T-cell (primary cell): ENCODE measurements at regions not wholly inside any gene's neighbourhood (a gene's known extent, or its start where the extent isn't known, plus 50 kb on each side); places are given as distances from the start of the nearest gene placed in this dataset.

Experiments used
- ATAC-seq, 4 experiments: fragments of 200-7000 bp in 3 of 4; fragments of 150-1000 bp in 1 of 4; cut with Tn5 transposase; replicated peaks in 1 of 4; 1 replicate in 3 of 4; 2 replicates in 1 of 4; pipeline ENCODE4 v1.10.0; 2021; ENCODE audit warnings: moderate library complexity in 3 of 4, mild to moderate bottlenecking in 2 of 4, moderate number of reproducible peaks in 1 of 4
- CTCF ChIA-PET, 2 donors: fragments of 300-600 bp; sonication (Branson Sonifier 250); formaldehyde crosslinking; loops; one replicate each; lab custom pipeline; 2022; ENCODE audit warnings: antibody characterized with exemption in 2 of 2; lab: Charles Lee
- POLR2A ChIA-PET, 2 donors: fragments of 300-600 bp; sonication (Branson Sonifier 250); formaldehyde crosslinking; loops; one replicate each; lab custom pipeline; 2022; ENCODE audit warnings: antibody characterized with exemption in 2 of 2; lab: Charles Lee
- DNase-seq, 35 experiments: peaks; one replicate each; pipeline versions ENCODE4 v3.0.0 to v3.0.0-alpha.2; 2013 to 2023
- H3K27ac ChIP-seq: one replicate; pipeline ENCODE4 v1.5.1; 2013; ENCODE audit warnings: low read length
- H3K27me3 ChIP-seq, 2 experiments: replicated peaks in 1 of 2; 1 replicate in 1 of 2; 2 replicates in 1 of 2; pipeline versions ENCODE4 v1.6.1 to v1.7.0; 2013; ENCODE audit warnings: low read length in 1 of 2, mixed read lengths in 1 of 2; ENCODE audit not compliant: control insufficient read depth in 2 of 2, insufficient read depth in 2 of 2; ENCODE audit errors: extremely low read depth in 1 of 2
- H3K36me3 ChIP-seq, 2 donors: 1 replicate in 1 of 2; 2 replicates in 1 of 2; pipeline versions ENCODE4 v1.6.1 to v1.7.0; 2013; ENCODE audit warnings: low read length in 1 of 2; ENCODE audit not compliant: control insufficient read depth in 2 of 2, insufficient read depth in 1 of 2; ENCODE audit errors: extremely low read depth in 1 of 2
- H3K4me1 ChIP-seq, 2 experiments: 1 replicate in 1 of 2; 2 replicates in 1 of 2; pipeline versions ENCODE4 v1.6.1 to v1.7.0; 2013; ENCODE audit warnings: low read length in 2 of 2, mixed read lengths in 1 of 2; ENCODE audit not compliant: insufficient read depth in 2 of 2, control insufficient read depth in 1 of 2; ENCODE audit errors: extremely low read depth in 1 of 2
- H3K4me3 ChIP-seq, 2 donors: 1 replicate in 1 of 2; 2 replicates in 1 of 2; pipeline versions ENCODE4 v1.5.1 to v1.7.0; 2013; ENCODE audit warnings: mild to moderate bottlenecking in 2 of 2, low read length in 1 of 2, moderate library complexity in 1 of 2; ENCODE audit not compliant: control insufficient read depth in 1 of 2; ENCODE audit errors: extremely low read depth in 1 of 2
- H3K9me3 ChIP-seq: 2 replicates; pipeline ENCODE4 v1.7.0; 2013
- H3K27ac Mint-ChIP-seq, 2 donors: one replicate each; pipeline ENCODE4 v1.8.0; 2020 to 2021; ENCODE audit warnings: mild to moderate bottlenecking in 2 of 2, mixed read lengths in 2 of 2
- H3K27me3 Mint-ChIP-seq, 2 donors: one replicate each; pipeline ENCODE4 v1.8.0; 2021 to 2022; ENCODE audit warnings: mixed read lengths in 2 of 2
- H3K36me3 Mint-ChIP-seq: one replicate; pipeline ENCODE4 v1.8.0; 2021; ENCODE audit warnings: mixed read lengths
- H3K4me1 Mint-ChIP-seq, 3 donors: one replicate each; pipeline ENCODE4 v1.8.0; 2020 to 2022; ENCODE audit warnings: mixed read lengths in 3 of 3, mild to moderate bottlenecking in 1 of 3
- H3K4me3 Mint-ChIP-seq, 3 donors: one replicate each; pipeline ENCODE4 v1.8.0; 2020 to 2022; ENCODE audit warnings: mild to moderate bottlenecking in 3 of 3, mixed read lengths in 3 of 3, moderate library complexity in 3 of 3
- H3K9me3 Mint-ChIP-seq, 3 donors: one replicate each; pipeline ENCODE4 v1.8.0; 2020 to 2022; ENCODE audit warnings: mixed read lengths in 3 of 3
- WGBS: methylation state at CpG from one replicate; pipeline ENCODE4 v1.1.5; 2013; ENCODE audit warnings: missing lambda C conversion rate; ENCODE audit not compliant: insufficient coverage; 5-methylcytosine and 5-hydroxymethylcytosine counted together

- Histone ChIP-seq H3K27me3 (no peaks in the 10 kb centered on the region), H3K4me1 (peaks cover 27 to 30% of the 10 kb centered on the region in 2 experiments), H3K4me3 (no peak overlapping the region), H3K36me3 (no peaks in the 10 kb centered on the region), H3K27ac (no peak overlapping the region), H3K9me3 (no peaks in the 10 kb centered on the region)
- ChIA-PET CTCF (interaction anchor here in 1 of 2 donors (0.6 kb wide), 2 partner anchors 136 to 1220 kb away, joined by 5 to 7 read pairs; no protein-coding TSS in a partner anchor), POLR2A (interaction anchor here (0.6 to 0.7 kb wide), 2 partner anchors 366 to 1171 kb away, joined by 4 to 6 read pairs; no protein-coding TSS in a partner anchor)
- 90% methylated on average over 2 of the region's 5 CpGs for WGBS
- ATAC-seq (no peak), DNase-seq (no peak)
- Mint-ChIP-seq H3K27me3 (no peaks in the 10 kb centered on the region), H3K27ac (no peak overlapping the region), H3K4me3 (no peak overlapping the region), H3K36me3 (no peaks in the 10 kb centered on the region), H3K9me3 (peaks cover 0 to 5% (median 0%) of the 10 kb centered on the region in 3 donors), H3K4me1 (peaks cover 35 to 48% (median 45%) of the 10 kb centered on the region in 3 donors)
Observed at GRCh38 chr6:14270142-14270893, 152.7 kb downstream of the CD83 start.

DNA sequence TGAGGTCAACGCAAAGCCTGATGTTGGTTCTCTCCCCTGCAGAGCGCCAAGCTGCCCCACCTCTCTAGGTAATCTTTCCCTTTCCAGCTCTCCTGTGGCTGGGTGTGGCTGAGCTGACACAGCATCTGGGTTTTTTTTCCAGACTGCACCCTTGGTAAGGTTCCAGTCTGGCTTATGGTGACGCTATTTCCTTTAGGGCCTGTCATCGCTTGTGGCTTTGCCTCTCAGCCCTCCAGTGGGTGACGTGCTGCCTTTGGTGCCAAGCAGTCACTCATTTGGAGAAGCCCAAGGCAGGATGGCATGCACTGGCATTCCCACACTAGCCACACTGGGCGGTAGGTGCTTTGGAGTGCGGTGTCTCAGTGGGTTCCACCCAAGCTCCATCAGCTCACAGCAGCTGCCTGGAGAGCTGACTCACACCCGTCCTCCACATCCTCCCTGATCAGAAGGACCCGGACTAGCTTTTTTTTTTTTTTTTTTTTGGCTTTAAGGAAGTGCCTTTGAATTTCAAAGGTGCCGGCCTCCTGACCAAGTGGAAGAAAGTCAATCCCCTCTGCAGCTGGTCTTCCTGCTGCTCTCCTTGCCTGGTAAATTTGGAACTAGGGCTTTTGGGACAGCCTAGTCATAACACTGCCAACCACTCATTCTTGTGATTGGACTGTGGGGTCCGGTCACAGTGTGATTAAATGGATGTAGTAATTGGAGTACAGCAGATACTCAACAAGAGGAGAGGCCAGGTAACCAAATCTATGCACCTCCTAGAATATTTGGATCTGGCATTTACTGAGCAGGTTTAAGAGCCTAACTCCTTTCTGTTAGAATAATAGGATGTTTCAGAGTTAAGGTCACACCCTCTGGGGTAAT lies 153.6 kb downstream of the CD83 start:
- H3K9me3 ChIP-seq, result no peaks in the 10 kb centered on the region
- H3K27me3 ChIP-seq, result no peaks in the 10 kb centered on the region
- ATAC-seq, result peak; percentile 67 to 86 (median 85)
- H3K27ac Mint-ChIP-seq, result peak overlapping the region; percentile 66 to 78
- POLR2A ChIA-PET, result interaction anchor here (0.6 to 0.7 kb wide), 2 partner anchors 180 to 365 kb away, joined by 3 to 4 read pairs; no protein-coding TSS in a partner anchor
- no peak overlapping the region for H3K27ac ChIP-seq
- H3K27me3 Mint-ChIP-seq, result no peaks in the 10 kb centered on the region
- no peaks in the 10 kb centered on the region for H3K36me3 ChIP-seq
- H3K4me3 Mint-ChIP-seq, result peak overlapping the region in 1 of 3 donors; percentile 53
- H3K4me1 ChIP-seq, result peaks cover 36 to 38% of the 10 kb centered on the region in 2 experiments
- DNase-seq, result peak in 20 of 35 experiments; percentile 3 to 48 (median 22)
- H3K4me3 ChIP-seq, result no peak overlapping the region
- WGBS, result 58% methylated on average over 5 of the region's 11 CpGs
- peaks cover 0 to 5% (median 0%) of the 10 kb centered on the region in 3 donors for H3K9me3 Mint-ChIP-seq
- CTCF ChIA-PET, result interaction anchor here in 1 of 2 donors (0.6 kb wide), 2 partner anchors 137 to 1220 kb away, joined by 5 to 7 read pairs; no protein-coding TSS in a partner anchor
- no peaks in the 10 kb centered on the region for H3K36me3 Mint-ChIP-seq
- H3K4me1 Mint-ChIP-seq, result peaks cover 44 to 50% (median 48%) of the 10 kb centered on the region in 3 donors

- H3K27ac ChIP-seq, result no peak overlapping the region
- CTCF ChIA-PET, result interaction anchor here in 1 of 2 donors (0.6 kb wide), 1 partner anchor 1191 kb away, joined by 9 read pairs; no protein-coding TSS in a partner anchor
- H3K27ac Mint-ChIP-seq, result peak overlapping the region in 1 of 2 donors; percentile 66
Observed at GRCh38 chr6:14271789-14272736, 154.5 kb downstream of the CD83 start.

GRCh38 chr6:14272737-14273085 lies 155.1 kb downstream of the CD83 start:
- WGBS, result 86% methylated on average over 1 of the region's 1 CpG
- Histone ChIP-seq H3K27ac (no peak overlapping the region), H3K4me3 (no peak overlapping the region), H3K27me3 (no peaks in the 10 kb centered on the region), H3K9me3 (no peaks in the 10 kb centered on the region), H3K36me3 (no peaks in the 10 kb centered on the region), H3K4me1 (peaks cover 48 to 51% of the 10 kb centered on the region in 2 experiments)
- Mint-ChIP-seq H3K36me3 (no peaks in the 10 kb centered on the region), H3K9me3 (peaks cover 0 to 5% (median 0%) of the 10 kb centered on the region in 3 donors), H3K4me3 (no peak overlapping the region), H3K4me1 (peaks cover 59 to 64% (median 63%) of the 10 kb centered on the region in 3 donors), H3K27me3 (no peaks in the 10 kb centered on the region), H3K27ac (peak overlapping the region in 1 of 2 donors; percentile 1)
- POLR2A ChIA-PET, result no interaction called here
- CTCF ChIA-PET, result no interaction called here
- DNase-seq (no peak), ATAC-seq (no peak)

More at GRCh38 chr6:14271789-14272736, 154.5 kb downstream of the CD83 start:
- H3K9me3 Mint-ChIP-seq, result peaks cover 0 to 5% (median 0%) of the 10 kb centered on the region in 3 donors
- peaks cover 53 to 57% (median 57%) of the 10 kb centered on the region in 3 donors for H3K4me1 Mint-ChIP-seq
- H3K27me3 ChIP-seq, result no peaks in the 10 kb centered on the region
- peaks cover 42 to 45% of the 10 kb centered on the region in 2 experiments for H3K4me1 ChIP-seq
- H3K36me3 Mint-ChIP-seq, result no peaks in the 10 kb centered on the region
- WGBS, result no CpG with 5 or more reads among the region's 4 CpGs
- H3K36me3 ChIP-seq, result no peaks in the 10 kb centered on the region
- H3K4me3 Mint-ChIP-seq, result peak overlapping the region in 1 of 3 donors; percentile 53
- POLR2A ChIA-PET, result interaction anchor here in 1 of 2 donors (0.7 kb wide), 1 partner anchor 179 kb away, joined by 3 read pairs; no protein-coding TSS in a partner anchor
- H3K27me3 Mint-ChIP-seq, result no peaks in the 10 kb centered on the region
- no peaks in the 10 kb centered on the region for H3K9me3 ChIP-seq
- DNase-seq (no peak), ATAC-seq (no peak)
- no peak overlapping the region for H3K4me3 ChIP-seq

DNA sequence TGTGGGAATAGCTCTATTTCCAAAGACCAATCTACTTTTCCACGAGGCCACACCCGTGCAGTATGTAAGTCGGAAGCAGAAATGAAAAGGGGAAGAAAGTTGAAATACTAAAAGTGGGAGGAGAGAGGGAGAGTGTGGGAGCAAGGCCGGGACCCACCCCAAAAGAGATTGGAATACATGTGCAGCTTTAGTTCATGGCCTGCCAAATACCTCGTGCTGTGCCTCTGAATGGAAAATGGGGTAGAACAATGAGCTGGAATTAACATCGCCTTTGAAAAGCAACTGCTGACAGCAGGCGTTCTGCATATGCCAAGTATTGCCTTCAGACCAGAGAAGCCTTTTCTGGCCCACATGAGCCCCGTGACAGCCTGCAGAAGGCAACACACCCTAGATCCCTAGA lies 155.6 kb downstream of the CD83 start:
- ChIA-PET CTCF (no interaction called here), POLR2A (no interaction called here)
- DNase-seq, result no peak
- no peak for ATAC-seq
- H3K9me3 ChIP-seq, result no peaks in the 10 kb centered on the region
- Mint-ChIP-seq H3K27me3 (no peaks in the 10 kb centered on the region), H3K4me1 (peaks cover 64 to 68% (median 68%) of the 10 kb centered on the region in 3 donors), H3K27ac (peak overlapping the region in 1 of 2 donors; percentile 1), H3K36me3 (no peaks in the 10 kb centered on the region), H3K4me3 (no peak overlapping the region), H3K9me3 (peaks cover 0 to 5% (median 0%) of the 10 kb centered on the region in 3 donors)
- 94% methylated on average over 4 of the region's 8 CpGs for WGBS
- no peaks in the 10 kb centered on the region for H3K27me3 ChIP-seq
- no peak overlapping the region for H3K4me3 ChIP-seq
- H3K4me1 ChIP-seq, result peaks cover 53 to 56% of the 10 kb centered on the region in 2 experiments
- no peaks in the 10 kb centered on the region for H3K36me3 ChIP-seq
- no peak overlapping the region for H3K27ac ChIP-seq
